ENCODE measurements at regions not wholly inside any gene's neighbourhood (a gene's known extent, or its start where the extent isn't known, plus 50 kb on each side); places are given as distances from the start of the nearest gene placed in this dataset.

GRCh38 chr5:89267788-89268187 is 384.8 kb upstream of the MEF2C start:
- TF ChIP-seq CTCF (IDR thresholded peaks at IDR 0.05): no peak
- TF ChIP-seq POLR2A (IDR thresholded peaks at IDR 0.05): no peak
